CD8-positive, alpha-beta memory T cell (primary cell): ENCODE measurements at regions not wholly inside any gene's neighbourhood (a gene's known extent, or its start where the extent isn't known, plus 50 kb on each side); places are given as distances from the start of the nearest gene placed in this dataset.

Experiments
- CTCF ChIA-PET: fragments of 350-600 bp; sonication (Branson Sonifier 250); formaldehyde crosslinking; loops from one replicate; lab custom pipeline; 2021; ENCODE audit warnings: antibody characterized with exemption; lab: Charles Lee
- POLR2A ChIA-PET: fragments of 350-600 bp; sonication (Branson Sonifier 250); formaldehyde crosslinking; loops from one replicate; lab custom pipeline; 2021; ENCODE audit warnings: antibody characterized with exemption; lab: Charles Lee
- DNase-seq, 5 donors: peaks; one replicate each; pipeline versions ENCODE4 v3.0.0 to v3.0.0-alpha.2; 2020 to 2022; ENCODE audit warnings: mixed read lengths in 1 of 5
- H3K27ac ChIP-seq: one replicate; pipeline ENCODE4 v1.7.0; 2013; ENCODE audit warnings: low read depth, mild to moderate bottlenecking, low read length, moderate library complexity
- H3K27me3 ChIP-seq: 2 replicates; pipeline ENCODE4 v1.7.0; 2013; ENCODE audit warnings: low read length, mild to moderate bottlenecking; ENCODE audit not compliant: insufficient read depth, poor library complexity, severe bottlenecking
- H3K36me3 ChIP-seq: 2 replicates; pipeline ENCODE4 v1.7.0; 2013; ENCODE audit warnings: mild to moderate bottlenecking, low read length, moderate library complexity; ENCODE audit not compliant: insufficient read depth
- H3K4me1 ChIP-seq: 2 replicates; pipeline ENCODE4 v1.7.0; 2013; ENCODE audit warnings: mild to moderate bottlenecking, low read length, moderate library complexity; ENCODE audit not compliant: insufficient read depth
- H3K4me3 ChIP-seq: 2 replicates; pipeline ENCODE4 v1.7.0; 2013; ENCODE audit warnings: mild to moderate bottlenecking, low read length
- H3K9me3 ChIP-seq: 2 replicates; pipeline ENCODE4 v1.7.0; 2013; ENCODE audit warnings: mild to moderate bottlenecking, low read length
- H3K27ac Mint-ChIP-seq, 8 donors: one replicate each; pipeline ENCODE4 v1.8.0; 2020 to 2021; ENCODE audit warnings: mixed read lengths in 8 of 8, mild to moderate bottlenecking in 6 of 8, inconsistent platforms in 3 of 8, moderate library complexity in 3 of 8
- H3K27me3 Mint-ChIP-seq, 2 donors: one replicate each; pipeline ENCODE4 v1.8.0; 2020 to 2021; ENCODE audit warnings: mixed read lengths in 2 of 2, mild to moderate bottlenecking in 1 of 2, moderate library complexity in 1 of 2
- H3K36me3 Mint-ChIP-seq, 3 donors: one replicate each; pipeline ENCODE4 v1.8.0; 2020 to 2021; ENCODE audit warnings: mixed read lengths in 3 of 3, inconsistent platforms in 1 of 3, mild to moderate bottlenecking in 1 of 3
- H3K4me1 Mint-ChIP-seq, 3 donors: one replicate each; pipeline ENCODE4 v1.8.0; 2020 to 2021; ENCODE audit warnings: mixed read lengths in 3 of 3, inconsistent platforms in 1 of 3, mild to moderate bottlenecking in 1 of 3
- H3K4me3 Mint-ChIP-seq, 7 donors: one replicate each; pipeline ENCODE4 v1.8.0; 2020 to 2021; ENCODE audit warnings: mixed read lengths in 7 of 7, mild to moderate bottlenecking in 6 of 7, moderate library complexity in 4 of 7, inconsistent platforms in 2 of 7
- H3K9me3 Mint-ChIP-seq, 5 donors: one replicate each; pipeline ENCODE4 v1.8.0; 2020 to 2022; ENCODE audit warnings: mixed read lengths in 5 of 5, mild to moderate bottlenecking in 3 of 5, moderate library complexity in 2 of 5, inconsistent platforms in 1 of 5

- Mint-ChIP-seq H3K4me3 (no peak overlapping the region), H3K4me1 (peaks cover 0 to 3% (median 1%) of the 10 kb centered on the region in 3 donors), H3K27me3 (peaks cover 2 to 13% of the 10 kb centered on the region in 2 donors), H3K27ac (no peak overlapping the region), H3K36me3 (peaks cover 0 to 26% (median 2%) of the 10 kb centered on the region in 3 donors), H3K9me3 (peaks cover 0 to 4% (median under 1%) of the 10 kb centered on the region in 5 donors)
- CTCF ChIA-PET, result no interaction called here
- Histone ChIP-seq H3K4me1 (no peaks in the 10 kb centered on the region), H3K36me3 (no peaks in the 10 kb centered on the region), H3K4me3 (no peak overlapping the region), H3K27ac (no peak overlapping the region), H3K27me3 (no peaks in the 10 kb centered on the region), H3K9me3 (no peaks in the 10 kb centered on the region)
- POLR2A ChIA-PET, result no interaction called here
- DNase-seq, result no peak
These were observed 133.0 kb upstream of the LMCD1 start for GRCh38 chr3:8368598-8368997.

DNA sequence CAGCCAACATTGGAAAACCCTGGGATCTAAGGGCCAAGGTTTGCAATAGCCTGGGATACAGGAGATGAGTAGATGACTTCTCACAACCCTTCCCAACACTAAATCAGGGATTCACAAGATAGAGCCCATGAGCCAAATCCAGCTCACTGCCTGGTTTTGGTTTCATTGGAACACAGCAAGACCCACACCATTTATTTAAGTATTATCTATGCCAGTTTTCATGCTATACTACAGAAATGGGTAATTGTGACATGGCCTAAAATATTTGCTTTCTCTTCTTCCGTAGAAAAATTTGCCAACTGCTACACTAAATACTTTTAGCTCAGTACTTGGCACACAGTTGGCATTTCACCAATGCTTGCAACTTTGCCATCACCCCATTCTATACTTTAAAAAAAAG lies 132.0 kb upstream of the LMCD1 start:
- Mint-ChIP-seq H3K4me1 (peaks cover 0 to 3% (median 1%) of the 10 kb centered on the region in 3 donors), H3K27ac (no peak overlapping the region), H3K27me3 (peaks cover 2 to 13% of the 10 kb centered on the region in 2 donors), H3K4me3 (no peak overlapping the region), H3K9me3 (peaks cover 0 to 8% (median 6%) of the 10 kb centered on the region in 5 donors), H3K36me3 (peaks cover 0 to 33% (median 2%) of the 10 kb centered on the region in 3 donors)
- H3K4me3 ChIP-seq, result no peak overlapping the region
- DNase-seq, result no peak
- no peaks in the 10 kb centered on the region for H3K4me1 ChIP-seq
- POLR2A ChIA-PET, result no interaction called here
- no peaks in the 10 kb centered on the region for H3K27me3 ChIP-seq
- H3K36me3 ChIP-seq, result no peaks in the 10 kb centered on the region
- no peak overlapping the region for H3K27ac ChIP-seq
- no peaks in the 10 kb centered on the region for H3K9me3 ChIP-seq
- CTCF ChIA-PET, result no interaction called here

GRCh38 chr3:8371085-8371551 lies 130.5 kb upstream of the LMCD1 start:
- POLR2A ChIA-PET, result no interaction called here
- H3K4me1 ChIP-seq, result no peaks in the 10 kb centered on the region
- Mint-ChIP-seq H3K36me3 (peaks cover 1 to 40% (median 2%) of the 10 kb centered on the region in 3 donors), H3K27me3 (peaks cover 3 to 13% of the 10 kb centered on the region in 2 donors), H3K4me1 (peaks cover 0 to 3% (median 1%) of the 10 kb centered on the region in 3 donors), H3K4me3 (no peak overlapping the region), H3K27ac (peak overlapping the region in 1 of 8 donors; percentile 67), H3K9me3 (peaks cover 5 to 16% (median 13%) of the 10 kb centered on the region in 5 donors)
- no peak overlapping the region for H3K4me3 ChIP-seq
- no peak overlapping the region for H3K27ac ChIP-seq
- CTCF ChIA-PET, result interaction anchor here (0.9 kb wide), 1 partner anchor 18 kb away, joined by 3 read pairs; no protein-coding TSS in a partner anchor
- no peaks in the 10 kb centered on the region for H3K27me3 ChIP-seq
- no peaks in the 10 kb centered on the region for H3K36me3 ChIP-seq
- no peaks in the 10 kb centered on the region for H3K9me3 ChIP-seq
- no peak for DNase-seq

GRCh38 chr3:8371960-8372463 lies 129.6 kb upstream of the LMCD1 start:
- Mint-ChIP-seq H3K27ac (no peak overlapping the region), H3K9me3 (peaks cover 12 to 23% (median 18%) of the 10 kb centered on the region in 5 donors), H3K4me3 (no peak overlapping the region), H3K36me3 (peaks cover 1 to 46% (median 2%) of the 10 kb centered on the region in 3 donors), H3K4me1 (peaks cover 0 to 3% (median 1%) of the 10 kb centered on the region in 3 donors), H3K27me3 (peaks cover 6 to 11% of the 10 kb centered on the region in 2 donors)
- Histone ChIP-seq H3K9me3 (no peaks in the 10 kb centered on the region), H3K4me1 (no peaks in the 10 kb centered on the region), H3K36me3 (no peaks in the 10 kb centered on the region), H3K27ac (no peak overlapping the region), H3K4me3 (no peak overlapping the region), H3K27me3 (no peaks in the 10 kb centered on the region)
- ChIA-PET CTCF (no interaction called here), POLR2A (no interaction called here)
- DNase-seq, result no peak

DNA sequence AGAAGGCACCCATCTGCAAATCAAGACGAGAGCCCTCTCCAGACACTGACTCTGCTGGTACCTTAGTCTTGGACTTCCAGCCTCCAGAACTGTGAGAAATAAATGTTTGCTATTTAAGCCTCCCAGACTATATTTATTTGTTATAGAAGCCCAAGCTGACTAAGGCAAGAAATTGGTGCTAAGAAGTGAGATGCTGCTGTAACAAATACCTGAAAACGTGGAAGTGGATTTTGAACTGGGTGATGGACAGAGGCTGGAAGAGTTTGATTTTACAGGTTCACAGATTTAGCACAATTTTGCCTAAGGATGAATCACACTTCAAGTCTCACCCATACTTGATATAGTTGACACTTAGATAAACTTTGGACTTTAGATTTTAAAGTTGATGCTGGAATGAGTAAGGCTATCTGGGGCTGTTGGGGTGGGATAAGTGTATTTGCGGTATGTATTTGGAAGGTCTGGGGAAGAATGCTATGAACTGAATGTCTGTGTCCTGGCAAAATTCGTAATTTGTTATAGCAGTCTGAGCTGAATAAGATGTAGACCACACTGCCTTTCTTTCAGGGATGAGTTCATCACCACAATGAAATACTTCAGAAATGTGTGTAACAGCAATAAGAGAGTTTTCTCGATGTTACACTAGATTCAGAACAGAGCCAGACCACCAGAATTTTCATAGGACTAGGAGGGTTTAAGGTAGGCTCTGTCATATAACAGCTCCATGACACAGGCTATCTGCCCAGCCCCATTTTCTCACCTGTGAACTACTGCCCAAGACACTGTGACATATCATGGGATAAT lies 120.5 kb upstream of the LMCD1 start:
- H3K9me3 ChIP-seq, result no peaks in the 10 kb centered on the region
- H3K27ac ChIP-seq, result no peak overlapping the region
- Mint-ChIP-seq H3K36me3 (peaks cover 0 to 29% (median 2%) of the 10 kb centered on the region in 3 donors), H3K4me3 (no peak overlapping the region), H3K4me1 (peaks cover 0 to 6% (median 0%) of the 10 kb centered on the region in 3 donors), H3K27me3 (peaks cover 0 to 3% of the 10 kb centered on the region in 2 donors), H3K27ac (peak overlapping the region in 1 of 8 donors; percentile 12), H3K9me3 (peaks cover 4 to 11% (median 7%) of the 10 kb centered on the region in 5 donors)
- H3K27me3 ChIP-seq, result no peaks in the 10 kb centered on the region
- no peaks in the 10 kb centered on the region for H3K36me3 ChIP-seq
- no peaks in the 10 kb centered on the region for H3K4me1 ChIP-seq
- ChIA-PET POLR2A (no interaction called here), CTCF (no interaction called here)
- no peak for DNase-seq
- H3K4me3 ChIP-seq, result no peak overlapping the region

- Mint-ChIP-seq H3K4me1 (peaks cover 0 to 6% (median 0%) of the 10 kb centered on the region in 3 donors), H3K9me3 (peaks cover 0 to 4% (median 0%) of the 10 kb centered on the region in 5 donors), H3K4me3 (no peak overlapping the region), H3K27ac (no peak overlapping the region), H3K36me3 (peaks cover 0 to 24% (median 0%) of the 10 kb centered on the region in 3 donors), H3K27me3 (peaks cover 0 to 3% of the 10 kb centered on the region in 2 donors)
- Histone ChIP-seq H3K9me3 (no peaks in the 10 kb centered on the region), H3K4me1 (no peaks in the 10 kb centered on the region), H3K27me3 (no peaks in the 10 kb centered on the region), H3K4me3 (no peak overlapping the region), H3K36me3 (no peaks in the 10 kb centered on the region), H3K27ac (no peak overlapping the region)
- POLR2A ChIA-PET, result no interaction called here
- DNase-seq, result no peak
- CTCF ChIA-PET, result interaction anchor here (0.6 kb wide), 1 partner anchor 61 kb away, joined by 3 read pairs; no protein-coding TSS in a partner anchor
These were observed 115.6 kb upstream of the LMCD1 start for GRCh38 chr3:8385848-8386620.

DNA sequence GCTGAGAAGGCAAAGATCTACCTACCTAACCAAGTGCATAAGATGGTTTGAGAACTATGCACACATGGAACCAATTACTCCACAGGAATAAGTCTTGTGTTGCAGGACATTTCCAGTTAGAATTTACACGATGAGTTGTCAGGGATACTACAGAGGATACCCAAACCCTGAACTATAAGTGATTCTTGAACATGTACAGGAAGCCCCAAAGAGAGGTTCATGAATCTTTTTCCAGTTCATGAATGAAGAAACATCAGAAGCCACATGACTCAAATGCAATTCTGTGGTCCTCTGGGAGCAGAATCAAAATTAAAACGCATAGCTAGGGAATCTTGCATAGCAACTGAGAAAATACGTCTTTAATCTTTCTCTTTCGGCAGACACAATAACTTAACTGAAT lies 114.1 kb upstream of the LMCD1 start:
- CTCF ChIA-PET, result interaction anchor here (1.4 kb wide), 1 partner anchor 63 kb away, joined by 5 read pairs; no protein-coding TSS in a partner anchor
- H3K9me3 ChIP-seq, result no peaks in the 10 kb centered on the region
- no peaks in the 10 kb centered on the region for H3K36me3 ChIP-seq
- POLR2A ChIA-PET, result no interaction called here
- no peak overlapping the region for H3K27ac Mint-ChIP-seq
- peaks cover 0 to 4% (median 0%) of the 10 kb centered on the region in 5 donors for H3K9me3 Mint-ChIP-seq
- H3K27me3 Mint-ChIP-seq, result peaks cover 0 to 3% of the 10 kb centered on the region in 2 donors
- H3K27ac ChIP-seq, result no peak overlapping the region
- H3K4me1 Mint-ChIP-seq, result peaks cover 0 to 2% (median 0%) of the 10 kb centered on the region in 3 donors
- no peaks in the 10 kb centered on the region for H3K27me3 ChIP-seq
- H3K4me1 ChIP-seq, result no peaks in the 10 kb centered on the region
- no peak for DNase-seq
- H3K4me3 ChIP-seq, result no peak overlapping the region
- H3K4me3 Mint-ChIP-seq, result no peak overlapping the region
- peaks cover 0 to 21% (median 0%) of the 10 kb centered on the region in 3 donors for H3K36me3 Mint-ChIP-seq
